GM19468 (cell line): ENCODE measurements at regions not wholly inside any gene's neighbourhood (a gene's known extent, or its start where the extent isn't known, plus 50 kb on each side); places are given as distances from the start of the nearest gene placed in this dataset.

Source experiments
- ATAC-seq: cut with Tn5 transposase; IDR thresholded peaks from one replicate; pipeline ENCODE4 v1.9.1; 2021; ENCODE audit warnings: mild to moderate bottlenecking, moderate library complexity, moderate number of reproducible peaks; ENCODE audit not compliant: unreplicated experiment; ENCODE audit errors: extremely low read depth

GRCh38 chr5:176173647-176174046 is 64.6 kb upstream of the SIMC1 start:
- no peak for ATAC-seq

GRCh38 chr5:176174345-176175025 is 63.7 kb upstream of the SIMC1 start:
- ATAC-seq, result no peak

- no peak for ATAC-seq
Observed at GRCh38 chr5:176175101-176175852, 62.9 kb upstream of the SIMC1 start.

- ATAC-seq, result no peak
Observed at GRCh38 chr5:176176231-176176630, 62.0 kb upstream of the SIMC1 start.

GRCh38 chr5:176178789-176179188 is 59.4 kb upstream of the SIMC1 start:
- no peak for ATAC-seq

GRCh38 chr5:176180339-176180738 is 57.9 kb upstream of the SIMC1 start:
- no peak for ATAC-seq

GRCh38 chr5:176180781-176181180 is 57.4 kb upstream of the SIMC1 start:
- ATAC-seq, result no peak

- ATAC-seq, result no peak
Observed at GRCh38 chr5:176181271-176181855, 56.9 kb upstream of the SIMC1 start.

GRCh38 chr5:176183321-176184074 is 54.7 kb upstream of the SIMC1 start:
- no peak for ATAC-seq

- ATAC-seq, result no peak
Observed at GRCh38 chr5:176184608-176185132, 53.6 kb upstream of the SIMC1 start.

- no peak for ATAC-seq
Observed at GRCh38 chr5:176185133-176185733, 53.0 kb upstream of the SIMC1 start.

- ATAC-seq, result no peak
Observed at GRCh38 chr5:176186107-176186506, 52.1 kb upstream of the SIMC1 start.

- no peak for ATAC-seq
Observed at GRCh38 chr5:176187276-176188062, 50.8 kb upstream of the SIMC1 start.

GRCh38 chr5:176188085-176188484 is 50.1 kb upstream of the SIMC1 start:
- ATAC-seq, result no peak
